HG02870 (cell line): ENCODE measurements at regions not wholly inside any gene's neighbourhood (a gene's known extent, or its start where the extent isn't known, plus 50 kb on each side); places are given as distances from the start of the nearest gene placed in this dataset.

ENCODE experiments used
- ATAC-seq: cut with Tn5 transposase; IDR thresholded peaks from one replicate; pipeline ENCODE4 v1.9.1; 2021; ENCODE audit warnings: mild to moderate bottlenecking, moderate library complexity; ENCODE audit not compliant: unreplicated experiment

DNA sequence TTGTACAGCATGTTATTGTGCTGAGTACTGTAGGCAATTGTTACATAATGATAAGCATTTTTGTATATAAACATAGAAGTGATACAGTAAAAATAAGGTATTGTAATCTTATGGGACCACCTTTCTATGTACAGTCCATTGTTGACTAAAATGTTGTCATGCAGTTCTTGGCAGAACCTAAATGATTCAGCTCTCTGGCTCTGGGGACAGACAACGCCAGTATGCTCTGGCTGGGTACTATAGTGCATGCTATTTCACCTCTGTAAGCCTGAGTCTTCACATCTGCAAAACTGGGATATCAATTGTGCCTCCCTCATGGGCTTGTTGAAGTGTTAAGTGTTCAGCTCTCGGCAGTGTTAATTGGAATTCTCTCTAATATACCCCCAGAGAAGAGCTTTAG lies 674.3 kb downstream of the INHBA start:
- ATAC-seq: no peak

DNA sequence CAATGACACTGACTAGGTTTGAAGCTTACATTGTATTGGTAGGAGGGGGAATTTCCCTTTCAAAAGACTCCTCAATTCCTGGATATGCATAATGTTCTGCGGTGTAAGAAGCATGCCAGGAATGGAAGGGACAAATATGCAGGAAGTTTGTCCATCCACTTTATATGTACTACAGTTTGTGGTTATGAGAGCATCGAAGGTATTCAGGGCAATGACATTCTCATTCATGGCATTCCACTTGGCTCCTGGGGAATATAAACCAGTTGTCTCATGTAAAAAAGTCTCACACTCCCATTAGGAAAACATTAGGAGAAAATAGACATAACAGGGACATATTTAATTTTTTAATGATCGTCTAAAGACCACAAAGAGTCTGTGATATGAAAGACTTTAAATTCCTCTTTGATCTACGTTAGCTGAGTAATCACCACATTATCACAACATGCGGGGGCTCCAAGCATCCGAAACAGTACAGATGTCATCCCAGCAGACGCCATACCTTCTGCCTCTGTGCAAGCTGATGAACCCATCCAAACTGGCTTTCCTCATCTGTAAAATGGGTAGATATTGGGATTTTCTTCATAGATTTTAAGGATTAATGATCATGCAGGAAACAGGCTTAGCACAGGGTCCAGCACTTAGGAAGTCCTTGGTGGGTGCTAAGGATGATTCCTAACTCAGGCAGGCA lies 675.3 kb downstream of the INHBA start:
- ATAC-seq: no peak

DNA sequence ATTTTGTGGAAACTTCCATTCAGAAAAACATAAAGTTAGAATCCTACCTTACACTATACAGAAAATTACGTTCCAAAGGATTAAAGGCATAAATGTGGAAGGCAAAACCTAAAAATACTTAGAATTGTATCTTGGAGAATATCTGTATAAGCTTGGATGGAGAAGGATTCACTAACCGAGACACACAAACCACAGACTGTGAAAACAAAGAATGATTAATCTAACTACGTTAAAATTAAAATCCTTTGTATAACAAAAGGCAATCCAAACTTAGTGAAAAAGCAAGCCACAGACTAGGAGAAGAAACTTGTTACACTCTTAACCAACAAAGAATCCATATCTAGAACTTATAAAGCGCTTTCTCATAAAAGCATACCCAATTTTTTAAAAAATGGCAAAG lies 678.8 kb downstream of the INHBA start:
- no peak for ATAC-seq

DNA sequence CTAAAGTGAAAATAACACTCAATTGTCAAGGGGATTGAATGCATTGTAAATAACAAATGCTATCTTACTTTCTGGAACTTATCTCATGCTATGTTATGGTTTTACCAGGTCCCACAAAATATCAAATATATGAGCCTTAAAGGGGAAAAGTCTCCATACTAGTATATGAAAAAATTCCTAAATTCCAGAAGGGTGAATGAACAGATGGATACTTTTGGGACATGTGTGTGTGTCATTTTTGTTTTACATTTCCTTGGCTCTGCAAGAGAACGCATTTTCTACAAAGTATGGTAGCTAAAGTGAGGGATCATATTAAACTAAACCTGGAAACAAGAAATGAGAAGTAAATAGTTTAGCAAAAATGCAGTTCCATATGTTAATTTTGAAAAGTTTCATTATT lies 682.8 kb downstream of the INHBA start:
- no peak for ATAC-seq

DNA sequence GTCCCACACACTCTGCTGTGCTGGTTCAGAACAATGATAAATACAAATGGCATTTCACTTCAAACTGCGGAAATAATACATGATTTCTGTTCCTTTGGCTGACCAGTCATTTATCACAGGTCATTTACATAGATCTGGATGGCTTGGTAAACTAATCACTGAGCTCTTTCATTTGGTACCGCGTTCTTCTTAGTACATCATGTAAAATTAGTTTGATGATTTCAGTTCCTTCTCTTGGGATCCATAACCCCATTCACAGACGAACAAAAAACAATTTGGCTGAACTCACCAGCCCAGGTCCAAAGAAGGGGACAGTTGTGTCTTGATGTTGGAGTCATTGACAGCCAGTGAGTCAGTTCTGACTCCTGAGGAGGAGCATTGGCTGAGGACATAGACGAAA lies 689.8 kb downstream of the INHBA start:
- peak; percentile 59 for ATAC-seq

DNA sequence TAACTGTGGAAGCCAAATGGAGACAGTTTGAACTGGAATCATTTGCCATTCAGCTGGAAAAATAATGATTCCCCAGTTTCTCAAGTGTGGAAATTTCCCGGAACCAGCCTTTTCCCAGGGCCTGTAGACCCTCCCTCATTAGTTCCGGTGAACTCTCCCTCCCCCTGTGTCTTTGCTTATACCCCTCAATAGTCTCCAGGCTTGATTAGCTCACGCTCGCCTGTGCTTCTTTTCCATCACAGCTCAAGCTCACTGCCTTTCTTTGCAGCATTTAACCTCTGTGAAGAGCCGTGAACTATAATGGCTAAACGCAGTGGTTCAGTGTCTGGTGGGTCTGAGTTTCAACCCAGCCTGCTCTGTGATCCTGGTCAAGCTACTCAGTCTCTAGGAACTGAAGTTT lies 690.8 kb downstream of the INHBA start:
- ATAC-seq: no peak

DNA sequence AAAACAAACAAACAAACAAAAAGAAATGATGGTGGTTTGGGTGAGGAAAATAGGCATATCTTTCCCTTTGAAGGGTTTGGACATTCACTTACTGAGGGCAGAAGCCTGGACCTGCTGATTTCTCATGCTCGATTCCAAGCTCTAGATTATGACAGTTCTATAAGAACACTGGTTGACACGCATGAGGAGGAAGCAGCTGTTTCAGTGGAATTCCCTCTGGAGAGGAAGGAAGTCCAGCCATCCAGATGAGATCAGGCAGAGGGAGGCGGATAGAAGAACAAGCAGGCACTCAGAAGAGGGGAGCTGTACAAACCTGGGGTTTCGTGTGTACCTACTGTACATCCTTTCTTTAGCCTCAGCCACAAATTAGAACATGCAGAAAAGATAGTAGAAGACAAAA lies 691.9 kb downstream of the INHBA start:
- no peak for ATAC-seq

DNA sequence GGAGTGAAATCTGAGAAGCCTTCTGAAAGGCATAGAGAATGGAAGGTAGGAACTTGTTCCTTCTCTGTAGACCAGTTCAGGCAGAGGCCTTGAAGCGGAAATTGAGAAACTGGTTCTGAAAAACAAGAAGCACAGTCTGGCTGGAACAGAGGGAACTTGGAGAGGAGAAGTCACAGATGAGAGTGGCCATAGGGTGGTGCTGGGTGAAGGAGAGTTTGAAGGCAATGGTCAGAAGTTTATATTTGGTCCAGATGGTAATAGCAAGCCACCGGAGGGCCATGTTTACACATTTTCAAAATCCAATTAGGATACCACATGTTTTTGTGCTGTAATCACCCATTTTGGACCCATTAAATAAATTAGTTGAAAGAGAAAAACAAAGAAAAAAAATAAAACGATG lies 692.5 kb downstream of the INHBA start:
- ATAC-seq: no peak

DNA sequence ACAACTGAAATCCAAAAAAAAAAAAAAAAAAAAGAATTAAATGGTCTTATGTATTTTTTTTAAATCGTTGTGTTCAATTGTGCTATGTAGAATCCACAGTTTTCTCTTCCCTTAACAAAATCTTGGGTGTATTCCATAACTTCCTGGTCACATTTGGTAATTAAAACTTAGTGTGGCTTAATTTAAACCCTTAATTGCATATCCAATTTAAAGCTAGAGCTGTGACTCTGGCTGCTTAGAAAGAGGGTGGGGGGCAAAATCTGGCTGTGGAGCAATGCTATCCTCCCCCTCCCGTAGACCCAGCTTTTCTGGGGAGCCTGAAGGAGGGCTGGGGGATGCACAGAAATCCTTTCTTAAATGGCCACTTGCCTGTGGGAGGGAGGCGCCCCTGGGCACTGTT lies 695.1 kb downstream of the INHBA start:
- no peak for ATAC-seq

DNA sequence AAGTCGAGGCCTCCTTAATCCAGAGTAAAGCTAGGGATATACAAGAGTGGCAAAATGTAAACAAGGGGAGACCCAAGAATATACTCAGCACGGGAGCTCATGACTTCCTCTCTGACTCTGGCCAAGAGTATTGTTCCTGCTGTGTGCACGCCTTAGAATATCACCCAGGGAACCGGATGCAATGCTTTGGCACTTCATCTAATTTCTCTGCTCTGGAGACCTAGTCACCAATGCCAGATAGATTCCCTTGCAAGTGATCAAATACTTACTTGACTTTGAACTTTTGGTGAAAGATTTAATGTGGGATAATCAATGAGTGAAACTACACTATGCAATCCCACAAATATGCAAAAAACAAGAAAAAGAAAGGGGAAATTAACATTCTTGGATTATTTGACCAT lies 695.5 kb downstream of the INHBA start:
- no peak for ATAC-seq

DNA sequence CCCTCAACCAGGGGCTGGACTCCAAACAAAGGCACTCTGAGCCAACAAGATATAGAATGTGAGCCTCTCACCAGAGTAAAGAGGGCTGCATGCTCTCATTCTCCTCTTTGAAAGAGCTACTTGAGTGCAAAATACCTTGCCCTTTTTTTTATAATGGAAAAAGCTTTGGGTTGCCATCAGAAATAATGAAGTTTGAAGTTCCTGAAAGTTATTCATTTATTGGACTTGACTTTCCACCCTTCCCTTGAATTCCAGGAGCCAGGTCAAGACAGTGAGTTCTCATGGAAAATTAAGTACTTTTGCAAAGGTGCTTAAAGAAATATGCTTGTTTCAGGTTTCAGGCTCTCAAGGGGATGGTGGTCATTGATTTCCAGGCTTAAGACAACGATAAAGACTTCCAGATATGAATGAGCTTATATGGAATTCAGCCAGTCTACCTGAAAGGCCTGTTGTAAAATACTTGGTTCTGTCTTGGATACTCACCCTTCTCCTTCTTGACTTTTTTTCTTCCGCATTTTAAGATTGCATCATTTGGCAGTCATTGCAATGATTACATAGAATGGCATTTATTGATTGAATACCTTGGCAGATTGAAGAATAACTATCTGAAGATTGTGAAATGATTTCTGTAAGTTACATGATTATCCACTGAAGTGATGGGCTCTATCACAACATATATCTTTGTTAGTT lies 696.4 kb downstream of the INHBA start:
- no peak for ATAC-seq

DNA sequence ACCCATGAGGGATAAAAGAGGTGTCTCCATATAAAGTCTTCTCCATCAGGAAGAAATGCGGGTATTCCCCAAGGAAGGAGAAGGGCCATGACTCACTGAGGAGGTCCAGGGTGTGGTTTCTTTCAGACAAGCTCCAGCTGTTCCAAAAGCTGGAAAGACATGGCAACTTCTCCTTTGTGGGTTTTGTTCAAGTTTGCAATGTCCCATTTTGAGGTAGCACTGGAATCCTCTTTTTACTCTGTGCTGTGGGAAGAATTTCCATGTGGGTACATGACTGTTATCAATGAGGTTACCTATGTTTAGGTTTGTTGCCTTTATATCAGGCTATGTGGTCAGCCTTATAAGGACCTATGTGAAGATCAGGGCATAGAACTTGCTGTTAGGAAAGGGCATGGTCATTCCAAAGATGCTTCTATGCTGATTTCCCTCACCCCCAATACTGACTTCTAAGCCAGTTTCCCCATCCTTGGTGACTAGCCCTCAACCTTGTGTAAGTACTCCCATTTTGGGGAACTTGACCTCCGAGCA lies 697.5 kb downstream of the INHBA start:
- no peak for ATAC-seq

DNA sequence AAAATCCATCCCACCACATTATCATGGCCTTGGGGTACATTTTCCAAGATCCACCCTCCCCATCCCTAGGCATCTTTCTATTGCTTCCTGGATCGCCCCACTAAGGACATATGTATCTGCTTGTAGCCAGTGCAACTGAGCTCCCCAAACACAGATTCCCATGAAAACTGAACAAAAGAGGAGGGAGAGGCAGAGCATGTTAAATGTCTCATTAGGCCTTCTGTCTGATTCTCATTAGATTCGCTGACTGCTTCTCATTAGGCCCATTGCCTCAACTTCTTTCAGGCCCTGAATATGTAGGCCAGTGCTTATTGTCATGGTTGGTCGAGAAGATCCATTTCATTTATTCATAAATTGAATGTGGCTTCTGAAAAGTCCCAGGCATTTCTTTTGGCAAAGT lies 698.9 kb downstream of the INHBA start:
- ATAC-seq: no peak

DNA sequence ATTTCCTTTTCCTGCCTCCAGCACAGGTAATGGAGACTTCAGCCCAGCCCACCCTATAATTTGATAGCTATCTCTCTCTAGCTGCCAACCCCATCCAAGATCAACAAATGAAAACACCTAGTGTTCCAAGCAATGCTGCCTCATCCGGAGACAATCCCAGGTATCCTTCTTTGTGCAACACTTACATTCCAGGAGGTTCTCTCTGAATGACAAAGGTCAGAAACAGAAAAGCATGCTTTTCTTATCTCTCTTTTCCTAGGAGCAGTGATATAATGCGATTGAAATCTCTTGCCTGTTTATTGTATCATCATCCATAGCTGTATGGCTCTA lies 699.3 kb downstream of the INHBA start:
- no peak for ATAC-seq

DNA sequence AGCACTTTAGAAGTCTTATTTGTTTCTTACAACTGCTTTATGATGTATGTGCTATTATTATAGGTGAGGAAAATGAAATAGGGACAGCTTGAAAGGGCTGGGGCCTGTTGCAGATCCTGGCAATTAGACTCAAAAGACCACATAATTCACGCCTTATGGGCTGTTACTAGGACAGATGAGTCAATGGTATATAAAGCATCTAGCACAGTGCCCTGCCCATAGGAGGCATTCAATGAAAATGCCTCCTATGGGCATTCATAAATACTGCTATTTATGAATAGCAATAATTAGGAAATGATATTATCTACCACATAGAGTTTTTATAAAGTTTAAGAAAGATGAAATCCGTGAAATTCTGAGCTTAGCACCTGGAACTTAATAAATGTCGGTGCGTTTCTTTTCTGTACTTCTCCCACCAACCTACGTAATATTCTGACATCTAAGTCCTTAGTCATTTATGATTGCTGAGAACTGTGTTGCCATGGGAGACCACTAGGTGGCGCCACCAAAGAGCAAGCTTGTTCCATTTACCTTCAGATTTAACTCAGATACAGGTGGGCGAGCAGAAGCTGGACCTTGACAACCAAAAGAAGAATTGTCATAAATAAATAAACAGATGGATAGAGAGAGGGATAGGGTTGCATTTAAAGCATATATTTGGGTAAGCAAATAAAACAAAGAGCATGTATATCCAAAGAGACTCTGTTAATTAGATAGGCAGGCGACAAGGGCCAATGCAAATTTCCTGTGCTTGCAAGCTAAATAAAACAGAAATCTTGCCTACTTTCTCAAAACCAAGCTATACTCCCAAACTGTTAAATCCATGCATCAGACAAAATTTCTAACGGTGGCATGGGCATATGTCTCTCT lies 699.9 kb downstream of the INHBA start:
- no peak for ATAC-seq

DNA sequence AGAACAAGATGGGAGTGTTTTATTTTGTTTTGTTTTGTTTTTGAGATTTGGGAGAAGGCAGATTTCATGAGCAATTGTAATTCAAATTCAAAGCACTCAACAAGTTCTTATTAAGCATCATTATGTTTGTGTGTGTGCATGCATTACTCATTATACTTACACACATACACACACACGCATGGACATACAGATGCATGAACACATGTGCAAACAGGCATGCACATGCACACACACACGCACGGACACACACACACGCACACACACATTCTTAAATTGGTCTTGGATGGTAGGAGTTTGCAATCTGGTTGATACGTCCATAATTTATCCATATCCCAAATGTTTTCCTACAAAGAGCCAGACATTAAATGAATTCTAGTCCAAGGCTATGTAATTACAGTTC lies 702.8 kb downstream of the INHBA start:
- no peak for ATAC-seq

DNA sequence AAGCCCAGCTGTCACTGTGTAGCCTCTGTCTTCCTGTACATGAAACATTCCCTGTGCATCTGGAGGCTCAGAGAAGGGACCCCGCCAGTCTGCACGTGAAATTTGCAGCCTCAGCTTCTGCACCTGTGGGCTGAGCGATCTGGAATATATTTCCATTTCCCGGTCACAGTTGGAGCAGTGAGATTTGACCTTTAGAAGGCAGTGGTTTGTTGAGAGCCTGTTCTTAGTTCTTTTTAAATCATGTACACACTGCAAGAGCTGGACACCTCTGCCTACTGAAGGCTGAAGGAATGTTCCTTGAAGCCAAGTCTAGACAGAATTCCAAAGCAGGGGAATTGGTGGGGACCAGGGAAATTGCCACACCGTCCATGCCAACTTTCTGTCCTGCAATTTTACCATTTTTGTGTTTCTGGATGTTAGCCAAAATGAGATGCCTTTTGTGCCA lies 706.6 kb downstream of the INHBA start:
- no peak for ATAC-seq

DNA sequence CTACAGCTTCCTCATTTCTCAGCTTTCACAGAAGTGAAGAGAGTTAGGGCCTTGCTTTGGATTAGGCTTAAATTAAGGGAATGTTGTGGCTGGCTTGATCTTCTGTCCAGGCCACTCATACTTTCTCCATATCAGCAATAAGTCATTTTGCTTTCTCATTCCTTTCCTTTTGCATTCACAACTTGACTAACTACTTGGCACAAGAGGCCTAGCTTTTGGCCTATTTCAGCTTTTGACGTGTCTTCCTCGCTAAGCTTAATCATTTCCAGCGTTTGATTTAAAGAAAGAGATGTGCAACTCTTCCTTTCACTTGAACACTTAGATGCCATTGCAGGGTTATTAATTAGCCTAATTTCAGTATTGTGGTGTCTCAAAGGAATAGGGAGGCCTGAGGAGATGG lies 712.0 kb downstream of the INHBA start:
- no peak for ATAC-seq

DNA sequence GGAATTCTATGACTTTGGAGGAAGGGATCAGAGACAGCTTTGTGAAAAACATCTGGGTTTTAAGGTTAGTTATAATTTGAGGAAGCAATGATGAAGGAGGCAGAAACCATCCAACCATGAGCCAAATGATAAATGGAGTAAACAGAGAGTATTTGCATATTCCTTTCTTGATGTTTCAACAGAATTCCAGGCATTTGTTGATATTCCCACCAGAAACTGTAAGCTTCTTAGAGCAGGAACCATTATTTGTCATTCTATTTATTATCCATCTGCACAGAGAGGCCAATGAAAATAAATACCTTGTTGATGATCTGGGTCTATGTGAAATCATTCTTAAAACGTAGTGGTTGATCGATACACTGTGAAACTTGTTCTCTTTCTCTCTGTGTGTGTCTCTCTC lies 715.3 kb downstream of the INHBA start:
- ATAC-seq: no peak

DNA sequence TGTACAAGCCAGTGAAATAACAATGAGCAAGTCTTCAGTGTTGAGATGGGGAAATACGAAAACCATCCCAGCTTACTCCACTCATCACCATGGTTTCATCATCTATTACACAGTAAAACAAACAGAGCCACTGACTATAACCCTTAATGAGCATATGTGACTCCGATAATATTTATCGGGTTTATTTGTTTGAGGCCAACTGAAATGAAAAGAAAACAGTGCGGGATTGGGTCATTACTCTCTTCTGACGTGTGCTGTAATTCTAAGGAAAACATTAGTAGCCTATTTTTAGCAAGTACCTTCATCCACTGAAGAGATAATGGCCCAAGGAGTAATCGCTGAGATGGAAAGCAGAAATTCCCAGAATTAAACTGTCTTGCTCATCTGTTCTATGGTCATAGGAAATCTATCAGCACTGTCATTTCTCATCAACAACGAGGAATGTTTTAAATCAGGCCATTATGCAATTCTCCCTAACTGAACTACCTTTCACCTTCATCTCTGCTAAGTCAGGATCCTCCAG lies 716.5 kb downstream of the INHBA start:
- ATAC-seq: no peak

DNA sequence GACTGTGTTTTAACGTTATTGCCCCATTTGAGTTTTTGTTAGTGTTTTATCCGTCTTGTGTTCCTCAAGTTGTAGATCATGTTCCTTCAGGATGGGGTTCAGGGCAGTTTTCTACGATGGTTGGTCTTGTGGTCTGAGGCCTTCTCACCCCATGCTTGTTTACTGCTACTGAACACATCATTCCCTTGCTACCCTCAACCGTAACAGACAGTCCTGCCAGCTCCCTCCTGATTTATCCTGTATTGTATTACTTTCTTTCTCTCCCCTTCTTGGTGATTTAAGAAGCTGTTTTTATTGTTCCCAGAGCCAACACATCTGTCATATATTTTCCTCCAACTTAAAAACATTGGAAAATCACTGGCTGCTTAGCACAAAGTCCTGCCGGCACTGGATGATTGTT lies 719.8 kb downstream of the INHBA start:
- no peak for ATAC-seq

DNA sequence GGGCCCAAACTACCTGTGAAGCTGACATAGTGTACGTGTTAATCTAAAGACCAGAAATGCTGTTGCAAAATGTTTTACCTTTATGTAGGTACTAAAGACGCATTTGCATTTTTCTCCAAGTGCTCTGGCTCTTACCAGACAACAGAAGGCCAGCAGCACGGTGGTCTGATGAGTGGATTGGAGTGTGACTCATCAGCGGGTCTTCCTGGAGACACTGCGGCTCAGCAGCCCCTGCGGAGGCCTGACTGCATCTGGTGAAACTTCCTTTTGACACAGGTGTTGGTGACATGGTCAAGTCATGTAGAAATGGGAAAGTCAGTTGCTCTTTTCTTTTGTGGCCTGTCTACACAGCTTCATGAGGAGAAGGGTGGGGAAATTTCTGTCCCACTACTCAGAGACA lies 723.6 kb downstream of the INHBA start:
- ATAC-seq: no peak
